ENCODE measurements at regions not wholly inside any gene's neighbourhood (a gene's known extent, or its start where the extent isn't known, plus 50 kb on each side); places are given as distances from the start of the nearest gene placed in this dataset.
"Not testable (repeated sequence)": the region's sequence is repeated elsewhere in the genome, so short reads cannot be mapped to it uniquely, and the experiment has no call there.

DNA sequence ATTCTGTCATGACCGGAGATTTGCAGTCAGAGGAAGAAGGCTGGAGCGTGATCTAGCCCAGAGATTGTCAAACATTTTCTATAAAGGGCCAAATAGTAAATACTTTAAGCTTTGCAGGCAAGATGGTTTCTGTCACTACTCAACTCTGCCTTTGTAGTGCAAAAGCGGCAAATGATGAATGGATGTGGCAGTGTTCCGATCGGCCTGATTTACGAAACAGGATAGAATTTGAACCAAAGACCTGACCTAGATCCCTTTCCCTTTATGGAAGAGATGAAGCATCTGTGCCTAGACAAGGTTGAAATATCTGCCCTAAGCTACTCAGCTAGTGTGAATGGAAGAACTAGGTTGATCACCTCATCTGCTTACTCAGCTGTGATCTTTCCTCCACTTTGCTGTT, 209.5 kb downstream of the YTHDC2 start:
- DNase-seq: no peak

DNA sequence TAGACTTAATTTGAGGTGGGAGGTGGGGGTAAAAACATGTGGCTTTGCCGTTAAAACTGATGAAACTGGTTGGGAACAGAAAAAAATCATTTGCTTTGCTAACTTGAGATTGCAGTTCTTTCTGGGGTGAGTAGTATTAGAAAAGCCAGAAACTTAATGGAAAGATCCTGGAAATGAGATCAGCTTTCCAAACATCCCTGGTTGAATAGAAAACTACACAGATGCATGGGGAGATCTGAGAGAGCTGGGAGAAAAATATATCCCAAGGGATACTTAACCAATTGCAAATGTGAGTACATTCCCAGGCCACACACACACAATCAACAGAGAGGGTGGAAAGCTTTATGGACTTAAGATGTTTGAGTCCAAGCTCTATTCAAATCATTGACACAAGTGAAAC, 222.3 kb downstream of the YTHDC2 start:
- no peak for DNase-seq

DNA sequence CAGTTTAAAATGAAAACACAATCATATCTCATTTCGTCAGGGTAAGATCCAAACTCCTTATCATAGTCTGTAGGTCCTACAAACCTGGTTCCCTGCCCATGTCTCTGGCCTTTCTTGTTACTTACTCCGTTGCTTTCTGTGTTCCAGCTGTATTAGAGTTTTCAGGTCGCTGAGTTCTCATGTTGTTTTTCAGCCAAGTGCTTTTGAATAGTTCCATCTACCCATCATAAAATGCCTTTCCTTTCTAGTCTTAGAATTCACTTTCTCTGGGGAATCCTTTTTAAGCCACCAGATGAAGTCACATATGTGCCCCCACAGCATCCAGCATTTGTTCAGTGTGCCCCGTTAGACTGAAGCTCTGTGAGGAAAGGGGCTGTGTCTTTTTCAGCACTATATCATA, 228.7 kb downstream of the YTHDC2 start:
- DNase-seq: no peak

DNA sequence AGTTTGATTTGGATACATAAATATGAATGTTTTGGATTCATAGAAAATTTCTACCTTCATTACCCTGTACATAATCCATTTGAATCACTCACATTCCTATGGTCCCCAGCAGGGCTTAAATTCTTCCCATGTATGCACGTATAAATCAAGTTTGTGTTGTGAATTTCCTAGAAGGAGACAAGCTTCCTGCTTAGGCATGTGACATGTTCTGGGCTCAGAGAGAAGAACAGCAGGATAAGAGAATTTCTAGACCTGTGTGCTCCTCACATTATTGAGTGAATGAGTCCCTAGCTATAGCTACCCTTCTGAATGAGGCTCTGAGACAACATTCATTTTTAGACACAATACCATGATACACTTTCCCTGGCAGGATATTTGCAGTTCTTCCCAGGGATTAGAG, 229.1 kb downstream of the YTHDC2 start:
- no peak for DNase-seq

DNA sequence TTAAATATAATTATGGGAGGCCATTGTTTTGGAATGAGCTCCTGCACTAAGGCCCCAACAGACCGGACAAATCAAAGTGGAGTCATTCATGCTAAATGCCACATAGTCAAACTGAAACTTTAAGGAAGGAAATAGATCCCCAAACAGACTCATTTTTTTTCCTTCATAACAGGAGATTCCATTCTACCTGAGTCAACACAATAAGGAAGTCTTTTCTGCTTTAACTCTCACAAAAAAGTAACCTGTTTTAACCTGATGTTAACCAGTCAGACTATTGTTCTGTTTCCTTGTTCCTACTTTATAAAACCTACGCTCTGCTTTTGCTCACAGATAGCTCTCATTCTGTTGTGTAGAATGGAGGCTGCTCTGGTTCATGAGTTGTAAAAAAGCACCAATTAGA, 234.9 kb downstream of the YTHDC2 start:
- DNase-seq: no peak

DNA sequence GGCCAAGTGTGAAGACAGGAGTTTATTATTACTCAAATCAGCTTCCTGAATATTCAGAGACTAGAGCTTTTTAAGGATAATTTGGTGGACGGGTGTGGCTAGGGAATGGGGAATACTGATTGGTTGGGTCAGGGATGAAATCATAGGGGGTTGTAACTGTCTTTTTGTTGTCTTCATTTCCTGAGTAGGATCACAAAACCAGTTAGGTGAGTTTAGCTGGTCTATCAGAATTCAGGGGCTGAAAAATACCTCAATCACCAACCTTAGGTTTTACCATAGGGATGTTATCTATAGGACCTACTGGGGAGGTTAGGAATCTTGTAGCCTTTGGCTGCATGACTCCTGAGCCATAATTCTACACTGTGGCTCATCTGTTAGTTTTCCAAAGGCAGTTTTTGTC, 235.8 kb downstream of the YTHDC2 start:
- DNase-seq: no peak

DNA sequence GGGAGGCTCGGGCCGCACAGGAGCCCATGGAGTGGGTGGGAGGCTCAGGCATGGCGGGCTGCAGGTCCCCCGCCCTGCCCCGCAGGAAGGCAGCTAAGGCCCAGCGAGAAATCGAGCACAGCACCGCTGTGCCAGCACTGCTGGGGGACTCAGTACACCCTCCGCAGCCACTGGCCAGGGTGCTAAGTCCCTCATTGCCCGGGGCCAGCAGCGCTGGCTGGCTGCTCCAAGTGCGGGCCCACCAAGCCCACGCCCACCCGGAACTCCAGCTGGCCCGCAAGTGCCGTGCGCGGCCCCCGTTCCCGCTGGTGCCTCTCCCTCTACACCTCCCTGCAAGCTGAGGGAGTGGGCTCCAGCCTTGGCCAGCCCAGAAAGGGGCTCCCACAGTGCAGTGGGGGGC, 239.7 kb downstream of the YTHDC2 start:
- not testable (repeated sequence) for DNase-seq

DNA sequence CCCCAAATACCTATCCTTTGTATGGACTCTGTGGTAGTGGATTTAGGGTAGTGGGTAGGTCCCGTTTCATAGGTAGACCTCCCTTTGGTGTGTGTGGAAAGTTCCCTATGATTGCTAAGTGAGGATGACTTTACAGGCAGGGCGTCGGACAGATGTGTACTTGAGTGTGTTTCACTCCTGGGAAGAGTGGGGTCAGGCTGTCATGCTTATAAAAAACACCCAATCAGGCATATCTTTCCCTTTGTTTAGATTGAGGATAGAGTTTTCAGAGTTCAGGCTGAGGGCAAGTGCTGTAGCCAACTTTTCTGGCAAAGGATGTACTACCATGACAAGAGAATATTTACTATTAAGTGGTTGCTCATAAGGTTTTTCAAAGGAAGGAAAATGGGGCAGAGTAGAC, 242.0 kb downstream of the YTHDC2 start:
- DNase-seq: no peak

DNA sequence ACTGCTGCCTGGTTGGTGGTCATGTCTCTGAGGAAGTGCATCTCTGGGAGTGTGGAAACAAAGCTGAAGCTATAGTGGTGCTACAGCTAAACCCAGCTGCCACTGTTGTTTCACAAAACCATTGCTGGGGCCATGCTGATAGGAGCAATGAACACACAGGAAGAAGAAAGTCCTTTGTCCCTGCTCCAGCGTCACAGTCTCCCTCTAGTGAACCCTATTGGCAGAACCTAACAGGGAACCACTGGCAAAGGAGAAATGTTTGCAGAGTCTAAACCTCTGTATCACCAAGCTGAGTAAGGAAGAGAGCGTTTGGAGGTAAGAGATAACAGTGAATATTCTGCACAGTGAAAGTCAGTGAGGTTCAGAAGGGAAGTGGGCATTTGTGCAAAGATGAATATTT, 244.0 kb downstream of the YTHDC2 start:
- DNase-seq: no peak

DNA sequence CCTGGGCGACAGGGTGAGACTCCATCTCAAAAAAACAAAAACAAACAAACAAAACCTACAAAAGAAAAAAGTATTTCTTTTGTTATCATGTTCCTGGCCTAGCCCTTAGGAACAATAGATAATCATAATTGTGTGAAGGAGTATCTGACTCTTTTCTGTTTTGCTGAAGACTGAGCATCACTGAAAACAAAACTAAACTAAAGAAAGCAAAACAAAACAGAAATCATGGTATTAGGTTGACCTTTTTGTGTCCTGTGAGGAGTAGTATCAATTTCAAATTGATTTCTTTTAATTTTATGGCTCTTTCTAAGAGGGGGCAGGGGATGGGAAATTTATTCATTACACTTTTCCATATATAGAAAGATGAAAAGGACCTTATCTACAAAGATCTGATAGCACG, 246.0 kb downstream of the YTHDC2 start:
- no peak for DNase-seq

DNA sequence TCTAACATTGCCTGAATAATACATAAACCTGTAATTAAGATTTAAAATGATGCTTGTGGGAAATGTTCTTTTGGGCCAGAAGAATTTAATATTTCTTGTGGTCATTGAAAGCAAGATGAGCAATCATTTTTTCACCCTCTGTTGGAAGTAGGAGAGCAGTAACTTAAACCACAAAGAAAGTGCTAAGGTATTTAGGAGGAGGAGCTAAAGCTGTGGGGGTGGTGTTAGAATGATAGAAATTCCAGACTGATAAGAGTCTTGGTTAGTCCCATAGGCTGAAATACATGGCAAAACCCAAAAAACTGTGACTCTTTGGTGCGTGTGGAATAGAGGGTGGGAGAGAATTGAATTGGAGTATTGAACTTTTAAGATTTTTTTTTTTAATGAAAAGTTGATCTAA, 247.0 kb downstream of the YTHDC2 start:
- no peak for DNase-seq

DNA sequence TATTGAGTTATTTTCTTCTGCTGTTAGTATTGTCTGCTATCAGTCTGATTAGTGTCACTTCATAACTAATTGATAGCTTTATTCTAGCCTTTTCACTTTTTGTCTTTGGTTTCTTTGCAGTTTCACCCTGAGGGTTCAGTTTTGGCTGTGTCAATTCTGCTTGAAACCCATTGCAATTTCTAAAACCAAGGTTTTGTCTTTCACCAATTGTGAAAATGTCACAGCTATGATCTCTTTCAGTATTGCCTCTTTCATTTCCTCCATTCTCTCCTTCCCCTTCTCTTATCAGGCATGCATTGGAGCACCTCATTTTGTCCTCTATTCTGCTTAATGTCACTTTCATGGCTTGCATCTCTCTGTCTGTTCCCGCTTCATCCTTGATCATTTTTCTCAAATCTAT, 248.1 kb downstream of the YTHDC2 start:
- DNase-seq: no peak

DNA sequence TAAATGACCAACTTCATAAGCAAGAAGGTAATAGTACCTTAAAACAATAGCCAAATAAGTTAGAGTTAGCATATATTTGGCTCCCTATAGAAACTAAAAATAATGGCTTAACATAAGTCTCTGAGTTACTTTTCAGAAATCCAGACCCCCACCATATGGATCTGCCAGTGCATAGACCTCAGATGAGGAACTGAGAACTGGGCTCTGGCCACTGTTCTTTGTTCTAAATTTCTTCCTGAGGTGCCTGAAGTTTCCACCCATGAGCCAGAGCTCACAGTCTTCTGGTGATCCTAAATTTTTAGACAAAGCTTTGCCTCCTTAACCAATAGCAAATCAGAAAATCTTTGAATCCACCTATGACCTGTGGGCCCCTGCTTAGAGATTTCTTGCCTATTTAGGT, 250.9 kb downstream of the YTHDC2 start:
- no peak for DNase-seq

DNA sequence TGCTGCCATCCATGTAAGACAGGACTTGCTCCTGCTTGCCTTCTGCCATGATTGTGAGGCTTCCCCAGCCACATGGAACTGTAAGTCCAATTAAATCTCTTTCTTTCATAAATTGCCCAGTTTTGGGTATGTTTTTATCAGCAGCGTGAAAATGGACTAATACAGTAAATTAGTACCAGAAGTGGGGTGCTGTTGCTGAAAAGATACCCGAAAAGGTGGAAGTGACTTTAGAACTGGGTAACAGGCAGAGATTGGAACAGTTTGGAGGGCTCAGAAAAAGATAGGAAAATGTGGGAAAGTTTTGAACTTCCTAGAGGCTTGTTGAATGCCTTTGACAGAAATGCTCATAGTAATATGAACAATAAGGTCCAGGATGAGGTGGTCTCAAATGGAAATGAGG, 253.3 kb downstream of the YTHDC2 start:
- DNase-seq: not testable (repeated sequence)

DNA sequence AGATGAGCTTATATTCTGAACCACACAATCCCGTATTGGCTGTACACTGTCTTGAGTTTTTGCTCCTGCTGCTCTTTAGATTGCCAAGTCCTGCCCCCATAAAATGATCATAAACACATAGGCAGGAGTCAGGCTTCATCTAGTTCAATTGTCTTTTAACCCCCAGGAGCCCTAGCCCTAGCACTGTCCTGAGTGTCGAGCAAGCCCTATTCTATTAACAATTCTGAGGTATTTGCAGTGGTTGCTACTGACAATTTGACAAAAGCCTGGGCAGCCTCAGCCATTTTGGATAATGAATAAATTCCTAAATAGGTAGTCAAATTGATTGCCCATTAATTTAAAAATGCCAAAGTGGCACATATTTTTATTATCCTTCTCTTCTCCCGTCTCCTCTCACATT, 257.2 kb downstream of the YTHDC2 start:
- no peak for DNase-seq

DNA sequence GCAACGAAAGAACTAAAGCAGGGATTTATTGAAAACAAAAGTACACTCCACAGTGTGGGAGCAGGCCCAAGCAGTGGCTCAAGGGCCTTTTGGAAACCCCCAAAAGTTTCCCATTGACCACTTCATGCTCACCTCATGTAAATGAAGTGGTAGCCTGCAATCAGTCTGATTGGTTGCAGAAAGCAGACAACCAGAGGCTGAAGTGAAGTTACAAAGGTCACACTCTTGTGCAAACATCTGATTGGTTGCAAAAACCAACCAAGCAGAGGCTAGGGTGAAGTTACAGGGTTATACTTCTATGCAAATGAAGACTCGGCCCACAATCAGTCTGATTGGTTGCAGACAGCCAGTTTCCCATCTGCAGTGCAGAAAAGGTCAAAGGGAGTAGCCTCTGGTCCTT, 258.0 kb downstream of the YTHDC2 start:
- DNase-seq: no peak

DNA sequence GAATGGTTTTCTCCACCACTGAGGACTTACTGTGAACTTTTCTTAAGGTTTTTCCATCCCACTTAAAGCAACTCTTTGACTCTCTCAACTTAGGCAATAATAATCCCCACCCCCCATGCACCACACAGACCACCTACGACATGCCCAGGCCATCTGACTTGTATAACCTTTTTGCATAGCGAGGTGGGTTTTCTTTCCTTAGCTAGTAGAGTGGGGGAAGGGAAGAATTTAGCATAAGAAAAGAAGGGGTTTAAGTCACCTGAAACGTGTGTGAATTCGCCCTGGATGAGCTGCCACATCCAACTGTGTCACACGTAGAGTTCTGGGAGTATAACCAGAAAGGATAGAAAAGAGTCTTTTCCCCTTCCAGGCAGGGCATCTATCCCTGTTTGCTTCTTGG, 262.7 kb downstream of the YTHDC2 start:
- DNase-seq: no peak

DNA sequence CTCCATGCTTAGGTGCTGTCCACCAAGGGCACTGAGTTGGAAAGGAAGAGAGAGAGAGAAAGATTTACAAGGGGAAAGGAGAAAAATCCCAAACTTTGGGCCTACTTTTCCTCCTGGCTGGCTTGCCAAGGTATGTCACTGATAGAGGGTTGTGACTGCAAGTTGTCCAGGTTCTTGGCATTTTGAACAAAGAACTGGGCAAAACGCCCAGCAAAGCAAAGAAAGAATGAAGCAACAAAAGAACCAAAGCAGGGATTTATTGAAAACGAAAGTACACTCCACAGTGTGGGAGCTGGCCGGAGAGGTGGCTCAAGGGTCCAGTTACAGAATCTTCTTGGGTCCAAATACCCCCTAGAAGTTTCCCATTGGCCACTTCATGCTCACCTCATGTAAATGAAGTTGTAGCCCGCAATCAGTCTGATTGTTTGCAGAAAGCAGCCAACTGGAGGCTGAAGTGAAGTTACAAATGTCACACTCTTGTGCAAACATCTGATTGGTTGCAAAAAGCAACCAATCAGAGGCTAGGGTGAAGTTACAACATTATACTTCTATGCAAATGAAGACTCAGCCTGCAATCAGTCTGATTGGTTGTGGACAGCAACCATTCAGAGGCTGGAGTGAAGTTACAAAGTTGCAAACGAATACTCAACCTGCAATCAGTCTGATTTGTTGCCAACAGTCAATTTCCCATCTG, 263.5 kb downstream of the YTHDC2 start:
- peak; percentile 11 for DNase-seq

DNA sequence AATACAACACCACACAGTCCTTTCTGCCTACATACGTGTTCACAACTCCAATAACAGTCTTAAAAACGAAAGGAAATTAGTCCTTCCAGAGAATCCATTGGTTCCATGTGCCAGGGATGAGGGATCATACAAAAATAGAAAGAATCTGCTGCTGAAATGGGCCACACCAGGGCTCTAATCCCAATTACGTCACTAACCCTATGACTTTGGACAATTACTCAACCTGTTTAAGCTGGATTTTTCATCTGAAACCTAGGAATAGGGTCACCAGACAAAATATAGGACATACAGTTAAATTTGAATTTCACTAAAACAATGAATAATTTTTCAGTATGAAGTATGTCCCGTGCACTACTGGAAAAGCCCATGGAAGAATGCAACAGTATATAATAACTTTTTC, 264.7 kb downstream of the YTHDC2 start:
- no peak for DNase-seq

DNA sequence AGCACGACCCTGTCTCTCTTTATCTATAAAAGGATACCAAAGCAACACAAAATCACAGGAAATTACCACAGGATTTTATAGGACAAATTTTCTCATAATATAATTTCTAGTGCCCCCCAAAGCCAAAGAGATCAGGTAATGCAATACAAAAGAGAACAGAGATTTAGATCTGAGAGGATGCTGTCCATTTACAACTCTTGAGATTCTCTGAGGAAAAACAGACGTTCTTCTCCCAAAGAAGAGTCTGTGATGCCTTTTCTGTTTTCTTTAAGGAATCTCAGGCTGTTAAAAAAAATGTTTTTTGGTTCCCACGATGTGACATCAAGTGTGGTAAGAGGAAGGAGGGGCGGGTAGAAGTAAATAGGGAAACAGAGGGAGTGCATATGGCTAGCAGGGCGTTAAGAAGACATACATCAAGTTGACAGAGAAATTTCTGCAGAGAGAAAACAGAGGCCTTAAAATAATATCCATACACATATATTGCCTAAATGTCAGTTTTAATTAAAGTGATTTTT, 274.7 kb downstream of the YTHDC2 start:
- DNase-seq: no peak

DNA sequence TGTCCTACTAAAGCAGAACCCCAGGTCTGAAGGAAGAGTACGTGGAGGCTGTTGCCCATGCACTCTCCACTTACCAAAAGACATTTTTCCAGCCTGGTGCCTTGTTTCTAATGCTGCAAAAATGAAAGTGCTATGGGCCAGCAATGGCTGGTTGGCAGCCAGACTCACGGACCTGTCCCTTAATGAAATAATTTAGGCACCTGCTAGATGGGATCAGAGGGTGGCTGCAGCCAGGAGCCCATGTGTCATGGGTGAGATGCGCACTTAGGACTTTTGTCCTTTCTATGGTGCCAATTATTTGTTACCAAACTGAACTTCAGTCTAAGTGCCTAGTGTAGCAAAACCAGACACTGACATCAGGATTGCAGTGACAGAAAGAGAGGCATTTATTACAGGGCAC, 276.3 kb downstream of the YTHDC2 start:
- no peak for DNase-seq

DNA sequence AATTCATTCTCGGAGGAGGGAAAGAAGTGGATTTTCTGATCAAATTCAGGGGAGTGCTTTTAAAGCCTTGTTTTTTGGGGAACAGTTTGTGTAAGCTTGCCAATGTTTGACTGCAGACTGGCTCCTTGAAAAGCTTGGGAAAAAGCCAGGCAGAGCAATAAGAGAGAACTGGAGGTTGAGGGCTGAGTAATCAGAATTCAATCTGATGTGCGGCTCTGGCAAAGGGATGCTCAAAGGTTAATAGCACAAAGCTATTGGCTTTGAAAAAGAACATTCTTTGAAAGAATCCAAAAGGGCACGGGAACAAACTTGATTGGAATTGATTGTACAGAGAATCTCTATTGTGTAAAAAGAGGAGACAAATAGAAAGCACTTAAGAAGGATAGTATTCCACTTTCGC, 279.3 kb downstream of the YTHDC2 start:
- no peak for DNase-seq

DNA sequence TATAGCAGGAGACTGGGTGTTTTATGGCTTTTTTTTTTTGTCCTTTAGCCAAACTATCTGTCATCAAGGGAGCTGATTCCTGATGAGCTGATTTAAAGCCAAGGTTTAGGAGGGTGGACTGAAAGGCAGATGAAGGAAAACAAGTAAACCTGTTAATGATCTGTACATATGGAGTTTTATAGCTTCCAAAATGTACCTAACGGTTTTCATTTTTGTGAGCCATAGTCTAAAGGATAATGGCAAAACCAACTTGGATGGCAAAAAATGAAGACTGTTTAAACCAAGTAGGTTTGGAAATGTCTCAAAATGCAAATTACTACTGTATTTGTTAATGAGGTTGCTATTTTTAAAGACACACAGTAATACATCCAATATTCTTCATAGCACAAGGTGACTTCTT, 281.5 kb downstream of the YTHDC2 start:
- no peak for DNase-seq

DNA sequence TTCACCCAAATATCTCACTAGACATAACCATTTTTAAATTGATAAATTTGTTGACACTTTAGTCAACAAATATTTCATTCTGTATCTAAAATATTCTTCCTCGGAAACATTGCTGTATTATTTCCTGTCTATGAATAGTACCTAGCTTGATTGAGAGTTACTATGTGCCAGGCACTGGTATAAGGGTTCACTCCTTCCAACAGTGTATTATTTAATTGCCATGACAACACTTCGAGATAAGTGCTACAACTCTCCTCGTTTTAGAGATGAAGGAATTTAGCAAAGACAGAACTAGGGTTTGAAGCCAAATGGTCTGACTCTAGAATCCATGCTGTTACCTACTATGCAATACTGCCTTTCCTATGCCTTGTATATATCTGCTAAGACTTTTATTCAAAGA, 287.2 kb downstream of the YTHDC2 start:
- no peak for DNase-seq

DNA sequence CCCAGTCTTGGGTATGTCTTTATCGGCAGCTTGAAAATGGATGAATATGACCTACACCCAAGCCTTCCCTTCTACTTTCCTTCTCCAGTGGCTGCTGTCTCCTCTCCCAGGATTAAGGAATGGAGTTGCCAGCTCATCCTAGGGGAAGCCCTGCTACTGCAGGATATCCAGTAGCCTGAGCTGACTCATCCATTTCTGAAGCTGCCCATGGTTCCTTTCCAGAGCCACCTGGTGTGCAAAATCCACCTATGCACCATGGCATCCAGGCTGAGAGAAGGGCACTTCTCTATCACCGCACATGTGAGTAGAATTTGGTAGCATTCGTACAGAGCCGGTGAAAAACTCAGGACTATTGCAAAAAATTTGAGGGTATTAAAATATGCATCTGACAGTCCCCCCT, 290.8 kb downstream of the YTHDC2 start:
- DNase-seq: no peak

DNA sequence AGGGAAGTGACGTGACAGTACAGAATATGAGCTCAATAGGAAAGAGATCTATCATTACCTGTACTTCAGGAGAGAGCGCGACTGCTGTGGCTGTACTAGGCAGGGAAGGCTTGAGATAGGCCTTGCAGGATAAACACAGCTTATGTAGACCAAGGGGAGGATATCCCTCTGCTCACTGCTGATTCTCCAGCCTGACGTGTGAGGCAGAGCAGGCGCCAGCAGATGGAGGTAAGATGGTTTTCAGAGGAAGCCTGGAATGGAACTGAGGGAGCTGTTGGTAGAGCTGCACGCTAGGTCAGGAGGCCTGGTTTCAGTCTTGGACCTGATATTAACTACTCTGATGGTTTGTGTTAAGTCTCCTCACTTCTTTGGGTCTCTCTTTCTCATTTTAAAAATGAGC, 291.4 kb downstream of the YTHDC2 start:
- DNase-seq: no peak
